HG03469 (cell line): ENCODE measurements at regions not wholly inside any gene's neighbourhood (a gene's known extent, or its start where the extent isn't known, plus 50 kb on each side); places are given as distances from the start of the nearest gene placed in this dataset.
"Not testable (repeated sequence)": the region's sequence is repeated elsewhere in the genome, so short reads cannot be mapped to it uniquely, and the experiment has no call there.

ENCODE experiments used
- ATAC-seq: cut with Tn5 transposase; IDR thresholded peaks from one replicate; pipeline ENCODE4 v1.9.1; 2021; ENCODE audit warnings: mild to moderate bottlenecking, moderate library complexity, moderate number of reproducible peaks; ENCODE audit not compliant: unreplicated experiment

DNA sequence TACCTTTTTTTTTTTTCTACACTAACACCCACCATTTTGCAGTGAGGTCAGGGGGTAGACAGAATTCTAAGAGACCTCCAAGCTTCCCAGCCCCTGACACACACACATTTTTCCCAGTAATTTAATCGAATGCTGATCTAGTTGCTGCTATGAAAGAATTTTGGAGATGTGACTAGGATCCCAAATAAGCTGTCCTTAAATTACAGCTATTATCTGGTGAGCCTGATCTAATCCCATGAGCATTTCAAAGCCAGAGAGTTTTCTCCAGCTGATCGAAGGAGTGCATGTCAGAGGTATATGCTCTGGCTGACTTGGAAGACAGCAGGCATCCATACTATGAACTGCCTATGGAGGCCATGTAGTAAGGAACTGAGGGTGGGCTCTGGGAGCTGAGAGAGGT, 503.8 kb upstream of the MARCKS start:
- ATAC-seq: no peak

DNA sequence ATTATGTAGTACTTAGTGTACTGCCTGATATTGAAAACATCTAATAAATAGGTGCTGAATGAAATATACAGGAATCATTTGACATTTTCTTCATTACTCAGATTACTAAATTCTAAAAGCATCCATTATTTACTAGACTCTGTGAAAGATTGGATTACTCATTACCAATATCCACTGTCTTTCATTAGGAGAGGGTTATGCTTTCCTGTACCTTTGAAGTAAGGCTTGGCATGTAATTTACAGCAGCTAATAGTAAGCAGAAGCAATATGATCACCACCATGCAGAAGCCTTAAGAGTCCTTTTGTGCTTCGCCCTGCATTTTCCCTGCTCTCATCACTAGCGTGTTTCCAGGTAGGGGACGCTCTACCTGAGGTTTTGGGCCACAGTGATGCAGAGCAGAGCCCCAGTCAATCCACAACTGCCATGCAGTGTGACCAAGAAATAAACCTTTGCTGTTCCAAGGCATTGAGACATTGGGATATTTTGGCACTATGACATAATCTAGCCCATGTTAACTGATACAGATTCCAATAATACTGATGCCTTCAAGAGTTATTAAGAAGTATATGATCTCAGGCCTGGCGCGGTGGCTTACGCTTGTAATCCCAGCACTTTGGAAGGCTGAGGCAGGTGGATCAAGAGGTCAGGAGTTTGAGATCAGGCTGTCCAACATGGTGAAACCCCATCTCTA, 502.8 kb upstream of the MARCKS start:
- ATAC-seq: no peak

- ATAC-seq: no peak
These were observed 501.0 kb upstream of the MARCKS start for GRCh38 chr6:113356139-113356538.

GRCh38 chr6:113357041-113357440, 500.1 kb upstream of the MARCKS start:
- ATAC-seq: no peak

GRCh38 chr6:113358063-113358583, 499.0 kb upstream of the MARCKS start:
- ATAC-seq: no peak

DNA sequence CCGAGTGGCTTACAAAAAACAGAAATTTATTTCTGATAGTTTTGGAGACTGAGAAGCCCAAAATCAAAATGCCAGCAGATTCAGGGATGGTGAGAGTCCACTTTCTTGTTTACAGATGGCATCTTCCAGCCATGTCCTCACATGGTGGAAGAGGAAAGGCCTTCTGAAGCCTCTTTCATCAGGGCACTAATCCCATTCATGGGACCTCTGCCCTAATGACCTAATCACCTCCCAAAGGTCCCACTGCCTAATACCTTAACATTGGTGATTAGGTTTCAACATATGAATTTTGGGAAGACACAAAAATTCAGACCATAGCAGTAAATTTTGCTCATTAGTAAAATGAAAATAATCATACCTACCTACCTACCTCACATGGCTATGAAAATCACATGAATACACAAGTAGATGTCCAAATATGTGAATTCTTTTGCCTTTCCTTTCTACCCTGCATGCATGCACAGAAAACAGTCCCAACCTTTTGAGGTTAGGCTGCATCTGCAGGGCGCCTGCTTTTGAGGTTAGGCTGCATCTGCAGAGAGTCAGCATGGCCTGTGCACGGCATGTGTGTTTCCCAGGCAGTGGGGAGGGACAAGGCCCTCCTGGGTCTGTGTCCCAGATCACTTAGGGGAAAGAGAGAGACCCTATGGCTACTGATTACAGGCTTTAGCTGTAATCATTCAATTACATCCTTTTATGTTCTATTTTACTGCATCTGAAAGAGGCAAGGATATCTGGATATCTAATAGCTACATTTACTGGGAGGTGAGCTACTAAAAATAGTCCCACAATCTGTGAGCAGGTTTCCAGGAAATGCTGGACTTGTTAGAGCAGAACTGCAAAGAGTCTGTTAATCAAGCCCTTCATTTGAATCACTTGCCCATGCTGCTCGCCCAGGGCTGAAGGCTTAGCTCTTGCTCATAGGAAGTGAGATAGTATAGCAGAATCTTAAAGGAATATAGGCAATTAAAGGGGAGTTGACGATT, 497.7 kb upstream of the MARCKS start:
- ATAC-seq: no peak

DNA sequence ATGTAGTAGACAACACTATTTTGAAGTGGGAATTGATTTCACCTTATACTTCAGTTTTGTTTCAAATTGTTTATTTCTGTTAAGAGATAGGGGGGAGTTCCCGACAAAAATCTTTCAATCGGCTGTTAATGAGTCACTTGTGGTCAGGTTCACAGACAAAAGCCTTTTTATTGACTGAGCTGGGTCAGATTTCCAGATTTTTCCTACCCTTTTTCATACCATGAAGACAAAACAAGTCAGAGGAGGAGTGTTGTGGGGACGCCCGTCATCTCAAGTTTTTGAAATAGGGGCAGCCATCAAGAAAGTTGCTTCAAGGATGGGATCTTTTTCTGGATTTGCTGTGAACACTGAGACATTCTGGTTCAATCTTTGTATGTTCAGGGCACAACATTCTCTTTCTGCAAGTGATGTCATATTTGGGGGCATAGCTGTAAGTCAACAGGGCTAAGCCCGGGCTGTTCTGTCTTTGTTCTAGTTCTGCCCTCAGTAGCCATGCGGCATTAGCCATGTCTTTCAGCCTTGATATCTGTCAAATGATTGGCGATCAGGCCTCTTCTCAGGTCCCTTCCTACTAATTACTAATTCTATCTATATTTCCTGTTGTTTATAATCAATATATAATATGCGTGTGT, 496.0 kb upstream of the MARCKS start:
- no peak for ATAC-seq

DNA sequence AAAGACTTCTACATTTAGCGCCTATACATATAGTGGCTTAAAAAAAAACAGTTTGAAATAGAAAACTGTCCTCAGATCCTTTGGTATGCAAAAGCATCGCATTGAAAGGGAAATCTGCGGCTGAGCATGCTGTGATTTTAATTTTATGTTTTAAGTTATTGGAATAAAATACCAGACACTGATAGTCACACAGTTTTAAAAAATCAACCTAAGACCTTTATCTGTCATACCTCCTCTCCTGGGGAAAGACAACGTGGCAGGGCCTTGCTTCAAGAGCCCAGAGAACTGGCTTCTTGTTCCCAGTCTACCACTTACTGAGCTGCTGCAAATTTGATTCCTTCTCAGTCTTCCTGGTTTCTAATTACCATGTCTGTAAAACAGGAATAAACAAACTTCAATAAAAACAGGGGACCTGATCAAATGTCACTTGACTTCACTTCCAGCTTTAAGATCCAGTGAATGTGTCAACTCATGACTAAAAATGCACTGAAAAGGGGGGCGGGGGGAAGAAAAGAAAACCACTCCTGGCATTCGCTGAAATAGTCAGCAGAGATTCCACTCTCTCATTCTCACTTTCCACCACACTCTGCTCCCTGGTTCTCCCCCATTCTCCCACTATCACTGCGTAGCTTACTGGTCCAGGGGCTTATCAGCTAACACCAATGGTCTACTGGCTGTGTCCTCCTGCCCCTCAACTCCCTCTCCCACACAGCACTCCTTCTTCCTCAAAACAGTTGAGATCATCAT, 494.7 kb upstream of the MARCKS start:
- no peak for ATAC-seq

GRCh38 chr6:113363048-113363798, 493.9 kb upstream of the MARCKS start:
- ATAC-seq: no peak

DNA sequence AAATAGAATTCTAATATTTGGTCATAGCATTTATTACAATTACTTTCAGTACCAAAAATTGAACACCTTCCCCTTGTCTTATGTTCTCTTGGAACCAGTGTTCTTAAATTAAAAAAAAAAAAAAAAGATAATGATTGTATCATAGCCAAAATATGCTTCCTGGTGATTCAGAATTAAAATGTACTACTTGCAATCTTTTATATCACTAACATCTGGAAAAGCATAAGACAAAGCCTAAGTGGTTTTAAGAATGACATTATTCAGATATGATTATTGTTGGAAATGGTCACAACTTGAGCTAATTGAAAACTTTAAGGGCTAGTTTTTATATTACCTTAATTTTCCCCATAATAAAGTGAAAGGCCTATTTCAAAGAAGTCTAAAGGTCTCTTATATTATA, 493.3 kb upstream of the MARCKS start:
- no peak for ATAC-seq

GRCh38 chr6:113364766-113365165, 492.4 kb upstream of the MARCKS start:
- ATAC-seq: no peak

DNA sequence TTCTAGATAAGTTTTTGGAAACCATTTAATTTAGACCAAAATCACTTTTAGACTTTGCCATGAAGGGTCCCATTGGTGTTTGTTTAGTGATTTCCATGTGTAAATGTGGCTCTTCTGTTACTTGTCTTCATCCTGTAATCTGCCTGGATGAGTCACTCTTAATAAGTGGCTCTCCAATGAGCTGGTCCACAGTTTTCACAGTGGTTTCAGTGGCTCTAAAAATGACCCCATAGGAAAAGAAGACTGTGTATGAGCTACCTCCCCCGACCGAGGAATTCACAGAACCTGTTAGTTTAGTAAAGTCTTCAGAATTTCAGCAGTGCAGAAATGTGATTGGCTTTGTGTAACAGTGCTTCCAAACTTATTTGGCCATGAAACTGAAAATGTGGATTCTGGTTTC, 492.0 kb upstream of the MARCKS start:
- ATAC-seq: no peak

DNA sequence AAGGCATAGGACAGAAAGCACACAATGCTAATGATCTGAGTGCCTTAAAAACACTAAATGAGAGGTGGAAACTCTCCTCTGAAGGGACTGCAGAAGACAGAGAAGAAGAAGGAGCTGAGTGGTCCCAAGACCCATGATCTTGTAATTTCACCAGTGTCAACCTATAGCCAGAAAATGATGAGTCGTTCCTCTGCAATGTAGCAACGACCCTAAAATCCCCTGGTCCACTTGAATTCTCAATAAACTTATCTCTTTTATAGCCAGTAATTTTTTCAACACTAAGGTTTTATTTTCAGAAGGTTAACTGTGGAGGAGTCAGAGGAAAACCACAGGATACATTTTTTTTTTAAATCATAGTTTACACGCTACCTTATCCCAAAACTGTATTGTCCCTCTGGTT, 490.6 kb upstream of the MARCKS start:
- ATAC-seq: no peak

GRCh38 chr6:113370508-113371502, 486.3 kb upstream of the MARCKS start:
- no peak for ATAC-seq

GRCh38 chr6:113375466-113375865, 481.7 kb upstream of the MARCKS start:
- not testable (repeated sequence) for ATAC-seq

- ATAC-seq: no peak
These were observed 480.9 kb upstream of the MARCKS start for GRCh38 chr6:113375950-113376846.

DNA sequence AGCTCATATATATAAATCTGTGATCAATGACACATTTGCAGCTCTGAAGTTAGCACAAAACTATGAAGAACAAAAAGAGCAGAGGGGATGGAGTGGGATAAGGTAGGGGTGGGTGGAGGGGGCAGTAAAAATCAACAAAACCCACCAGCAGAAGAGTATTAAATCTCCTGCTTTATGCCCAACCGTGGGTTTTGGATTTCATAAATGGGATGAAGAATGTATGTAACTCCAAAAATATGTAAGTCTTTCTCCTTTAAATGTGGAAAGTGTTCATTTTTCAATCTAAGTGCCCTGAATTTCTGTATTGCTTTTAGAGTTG, 480.3 kb upstream of the MARCKS start:
- no peak for ATAC-seq
